Natural killer cell (primary cell): ENCODE measurements at regions not wholly inside any gene's neighbourhood (a gene's known extent, or its start where the extent isn't known, plus 50 kb on each side); places are given as distances from the start of the nearest gene placed in this dataset.

Experiments
- ATAC-seq, 3 donors: fragments of 150-1000 bp in 2 of 3; fragments of 200-7000 bp in 1 of 3; cut with Tn5 transposase; 1 replicate in 1 of 3; 2 replicates in 2 of 3; pipeline ENCODE4 v1.10.0; 2021; ENCODE audit warnings: mild to moderate bottlenecking in 2 of 3, moderate library complexity in 2 of 3
- DNase-seq, 2 donors: peaks; one replicate each; pipeline versions ENCODE4 v3.0.0 to v3.0.0-alpha.2; 2013 to 2021; ENCODE audit warnings: mixed read lengths in 1 of 2
- H3K27ac ChIP-seq: one replicate; pipeline ENCODE4 v1.5.1; 2013; ENCODE audit warnings: mild to moderate bottlenecking, low read length
- H3K27me3 ChIP-seq: one replicate; pipeline ENCODE4 v1.6.1; 2013; ENCODE audit warnings: low read length; ENCODE audit not compliant: control insufficient read depth, insufficient read depth
- H3K36me3 ChIP-seq: one replicate; pipeline ENCODE4 v1.6.1; 2013; ENCODE audit warnings: low read length; ENCODE audit not compliant: control insufficient read depth, insufficient read depth
- H3K4me1 ChIP-seq: one replicate; pipeline ENCODE4 v1.6.1; 2013; ENCODE audit warnings: low read length; ENCODE audit not compliant: control insufficient read depth, insufficient read depth
- H3K4me3 ChIP-seq: one replicate; pipeline ENCODE4 v1.5.1; 2013; ENCODE audit warnings: low read length
- H3K9me3 ChIP-seq: one replicate; pipeline ENCODE4 v1.6.1; 2013; ENCODE audit warnings: low read length; ENCODE audit not compliant: control insufficient read depth, insufficient read depth
- H3K27ac Mint-ChIP-seq, 2 donors: one replicate each; pipeline ENCODE4 v1.8.0; 2022; ENCODE audit warnings: mild to moderate bottlenecking in 2 of 2, mixed read lengths in 2 of 2, moderate library complexity in 1 of 2
- H3K27me3 Mint-ChIP-seq, 2 donors: one replicate each; pipeline ENCODE4 v1.8.0; 2022; ENCODE audit warnings: low read depth in 2 of 2, mixed read lengths in 2 of 2
- H3K36me3 Mint-ChIP-seq: one replicate; pipeline ENCODE4 v1.8.0; 2022; ENCODE audit warnings: mixed read lengths
- H3K4me1 Mint-ChIP-seq, 2 donors: one replicate each; pipeline ENCODE4 v1.8.0; 2022; ENCODE audit warnings: mixed read lengths in 2 of 2
- H3K4me3 Mint-ChIP-seq: one replicate; pipeline ENCODE4 v1.8.0; 2022; ENCODE audit warnings: mild to moderate bottlenecking, moderate library complexity, mixed read lengths
- H3K9me3 Mint-ChIP-seq, 2 donors: one replicate each; pipeline ENCODE4 v1.8.0; 2022; ENCODE audit warnings: mixed read lengths in 2 of 2
- WGBS: methylation state at CpG from one replicate; pipeline ENCODE4 v1.1.7; 2013; ENCODE audit warnings: missing lambda C conversion rate; ENCODE audit not compliant: insufficient coverage; 5-methylcytosine and 5-hydroxymethylcytosine counted together
- intact Hi-C: fragments of 100-400 bp; cut with micrococcal nuclease; formaldehyde crosslinking; loops from one replicate; pipeline ENCODE4 v1.14.2; 2022
- TF ChIP-seq, protein P1 (sequence below): fragments of 200-600 bp; IDR thresholded peaks from one replicate; pipeline ENCODE4 v1.8.0; 2022; ENCODE audit warnings: antibody characterized with exemption

DNA sequence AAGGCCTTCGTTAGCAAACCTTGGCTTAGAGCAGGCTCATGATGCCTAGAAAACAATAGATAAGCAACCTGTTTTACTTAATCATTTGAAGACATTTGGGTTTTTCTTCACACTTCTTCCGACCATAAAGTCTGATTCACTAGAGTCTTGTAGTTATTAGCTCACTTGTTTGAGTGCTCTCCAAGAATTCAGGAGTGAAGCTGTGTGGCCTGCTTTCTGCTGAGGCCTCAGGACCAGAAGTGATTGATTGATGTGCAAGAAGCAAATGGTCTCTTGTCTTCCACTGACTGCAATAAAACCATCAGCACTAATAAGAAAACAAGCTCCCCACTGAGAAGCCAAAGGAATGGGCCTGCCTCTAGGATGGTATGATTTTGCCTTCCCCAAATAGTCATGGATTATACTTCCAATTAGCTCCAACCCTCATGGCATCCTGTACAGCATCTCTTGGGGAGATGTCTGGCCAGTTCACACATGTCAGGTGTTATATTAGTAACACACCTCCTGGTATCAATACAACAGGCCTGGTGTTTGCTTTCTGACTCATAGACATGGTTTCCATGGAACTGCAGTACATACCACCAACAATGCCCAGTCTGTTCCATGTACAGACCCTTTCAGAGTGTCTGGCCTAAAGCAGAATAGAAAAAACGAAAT, 317.6 kb downstream of the CWC27 start:
- Histone ChIP-seq H3K4me1 (no peaks in the 10 kb centered on the region), H3K4me3 (no peak overlapping the region), H3K9me3 (no peaks in the 10 kb centered on the region), H3K27ac (no peak overlapping the region), H3K27me3 (no peaks in the 10 kb centered on the region), H3K36me3 (no peaks in the 10 kb centered on the region)
- Mint-ChIP-seq H3K27me3 (peaks cover 7 to 14% of the 10 kb centered on the region in 2 donors), H3K36me3 (no peaks in the 10 kb centered on the region), H3K4me1 (no peaks in the 10 kb centered on the region), H3K9me3 (no peaks in the 10 kb centered on the region), H3K4me3 (no peak overlapping the region), H3K27ac (no peak overlapping the region)
- no peak for DNase-seq
- TF ChIP-seq, protein P1, sequence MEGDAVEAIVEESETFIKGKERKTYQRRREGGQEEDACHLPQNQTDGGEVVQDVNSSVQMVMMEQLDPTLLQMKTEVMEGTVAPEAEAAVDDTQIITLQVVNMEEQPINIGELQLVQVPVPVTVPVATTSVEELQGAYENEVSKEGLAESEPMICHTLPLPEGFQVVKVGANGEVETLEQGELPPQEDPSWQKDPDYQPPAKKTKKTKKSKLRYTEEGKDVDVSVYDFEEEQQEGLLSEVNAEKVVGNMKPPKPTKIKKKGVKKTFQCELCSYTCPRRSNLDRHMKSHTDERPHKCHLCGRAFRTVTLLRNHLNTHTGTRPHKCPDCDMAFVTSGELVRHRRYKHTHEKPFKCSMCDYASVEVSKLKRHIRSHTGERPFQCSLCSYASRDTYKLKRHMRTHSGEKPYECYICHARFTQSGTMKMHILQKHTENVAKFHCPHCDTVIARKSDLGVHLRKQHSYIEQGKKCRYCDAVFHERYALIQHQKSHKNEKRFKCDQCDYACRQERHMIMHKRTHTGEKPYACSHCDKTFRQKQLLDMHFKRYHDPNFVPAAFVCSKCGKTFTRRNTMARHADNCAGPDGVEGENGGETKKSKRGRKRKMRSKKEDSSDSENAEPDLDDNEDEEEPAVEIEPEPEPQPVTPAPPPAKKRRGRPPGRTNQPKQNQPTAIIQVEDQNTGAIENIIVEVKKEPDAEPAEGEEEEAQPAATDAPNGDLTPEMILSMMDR: no peak
- WGBS: 93% methylated on average over 3 of the region's 3 CpGs
- ATAC-seq: no peak
- intact Hi-C loops: no loop called here

GRCh38 chr5:65087154-65087553, 318.4 kb downstream of the CWC27 start:
- H3K9me3 Mint-ChIP-seq: no peaks in the 10 kb centered on the region
- H3K27me3 Mint-ChIP-seq: peaks cover 7 to 14% of the 10 kb centered on the region in 2 donors
- WGBS: 89% methylated on average over 1 of the region's 3 CpGs
- Histone ChIP-seq H3K36me3 (no peaks in the 10 kb centered on the region), H3K27me3 (no peaks in the 10 kb centered on the region), H3K4me1 (no peaks in the 10 kb centered on the region), H3K9me3 (no peaks in the 10 kb centered on the region), H3K27ac (no peak overlapping the region), H3K4me3 (no peak overlapping the region)
- intact Hi-C loops: no loop called here
- TF ChIP-seq, protein P1: no peak
- ATAC-seq (no peak), DNase-seq (no peak)
- no peaks in the 10 kb centered on the region for H3K4me1 Mint-ChIP-seq
- no peaks in the 10 kb centered on the region for H3K36me3 Mint-ChIP-seq
- no peak overlapping the region for H3K27ac Mint-ChIP-seq
- no peak overlapping the region for H3K4me3 Mint-ChIP-seq

DNA sequence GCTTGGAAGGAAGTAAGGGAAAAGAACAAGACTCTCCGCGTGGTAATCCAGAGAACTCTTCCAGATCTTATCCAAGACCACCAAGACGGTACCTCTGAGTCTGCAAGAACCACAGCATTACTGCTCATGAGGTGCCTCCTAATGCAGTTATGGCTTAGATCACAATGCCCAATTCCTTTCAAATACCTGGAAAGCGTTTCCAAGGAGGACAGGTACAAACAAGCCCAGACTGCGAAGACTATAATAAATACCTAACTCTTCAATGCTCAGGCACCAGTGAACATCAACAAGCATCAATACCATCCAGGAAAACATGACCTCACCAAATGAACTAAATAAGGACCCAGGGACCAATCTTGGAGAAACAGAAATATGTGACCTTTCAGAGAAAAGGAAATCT, 325.5 kb downstream of the CWC27 start:
- no peak overlapping the region for H3K27ac Mint-ChIP-seq
- TF ChIP-seq, protein P1: no peak
- no peaks in the 10 kb centered on the region for H3K4me1 ChIP-seq
- H3K9me3 Mint-ChIP-seq: no peaks in the 10 kb centered on the region
- H3K27me3 ChIP-seq: no peaks in the 10 kb centered on the region
- H3K36me3 ChIP-seq: no peaks in the 10 kb centered on the region
- no peaks in the 10 kb centered on the region for H3K9me3 ChIP-seq
- no peaks in the 10 kb centered on the region for H3K36me3 Mint-ChIP-seq
- H3K27me3 Mint-ChIP-seq: peaks cover 14 to 34% of the 10 kb centered on the region in 2 donors
- no peak overlapping the region for H3K4me3 Mint-ChIP-seq
- H3K4me3 ChIP-seq: no peak overlapping the region
- DNase-seq (no peak), ATAC-seq (no peak)
- H3K27ac ChIP-seq: no peak overlapping the region
- 97% methylated on average over 5 of the region's 5 CpGs for WGBS
- no peaks in the 10 kb centered on the region for H3K4me1 Mint-ChIP-seq
- intact Hi-C loops: no loop called here

DNA sequence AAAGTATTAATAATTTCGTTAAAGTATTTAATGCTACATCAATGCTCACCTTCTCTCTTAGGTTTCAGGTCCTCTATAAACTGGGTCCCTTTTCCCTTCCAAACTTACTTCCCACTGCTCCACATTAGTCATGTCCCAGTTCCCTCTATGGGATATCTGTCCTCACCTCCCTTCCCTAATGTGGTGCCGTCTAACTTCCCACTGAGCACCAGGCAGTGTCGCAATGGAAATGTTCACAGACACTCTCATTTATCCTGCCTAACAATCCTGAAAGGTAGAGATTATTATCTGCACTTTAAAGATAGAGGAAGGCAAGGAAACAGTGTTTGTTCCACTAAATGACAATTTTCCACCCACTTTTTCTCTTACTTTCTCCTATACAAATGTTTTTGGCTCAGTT, 329.7 kb downstream of the CWC27 start:
- Mint-ChIP-seq H3K36me3 (no peaks in the 10 kb centered on the region), H3K27ac (no peak overlapping the region), H3K9me3 (no peaks in the 10 kb centered on the region), H3K27me3 (peaks cover 7 to 20% of the 10 kb centered on the region in 2 donors), H3K4me3 (no peak overlapping the region), H3K4me1 (peaks cover 9 to 13% of the 10 kb centered on the region in 2 donors)
- DNase-seq (no peak), ATAC-seq (no peak)
- Histone ChIP-seq H3K4me1 (peaks cover 8% of the 10 kb centered on the region), H3K9me3 (no peaks in the 10 kb centered on the region), H3K27ac (no peak overlapping the region), H3K4me3 (no peak overlapping the region), H3K27me3 (no peaks in the 10 kb centered on the region), H3K36me3 (no peaks in the 10 kb centered on the region)
- TF ChIP-seq, protein P1: no peak
- WGBS: 79% methylated on average over 2 of the region's 3 CpGs
- intact Hi-C loops: no loop called here
